CD4-positive, CD25-positive, alpha-beta regulatory T cell (primary cell): ENCODE measurements at regions not wholly inside any gene's neighbourhood (a gene's known extent, or its start where the extent isn't known, plus 50 kb on each side); places are given as distances from the start of the nearest gene placed in this dataset.
"Not testable (repeated sequence)": the region's sequence is repeated elsewhere in the genome, so short reads cannot be mapped to it uniquely, and the experiment has no call there.

Experiments
- ATAC-seq, 2 donors: fragments of 150-1000 bp; cut with Tn5 transposase; one replicate each; pipeline ENCODE4 v1.10.0; 2021; ENCODE audit warnings: low read depth in 2 of 2, moderate number of reproducible peaks in 2 of 2, moderate library complexity in 1 of 2
- DNase-seq, 3 donors: peaks; one replicate each; pipeline versions ENCODE4 v3.0.0 to v3.0.0-alpha.2; 2012 to 2022; ENCODE audit warnings: mixed read lengths in 1 of 3
- H3K27ac ChIP-seq: one replicate; pipeline ENCODE4 v1.7.0; 2013; ENCODE audit warnings: mild to moderate bottlenecking, low read length; ENCODE audit not compliant: insufficient read depth, poor library complexity, severe bottlenecking
- H3K27me3 ChIP-seq: one replicate; pipeline ENCODE4 v1.7.0; 2013; ENCODE audit warnings: low read length; ENCODE audit not compliant: control insufficient read depth, insufficient read depth
- H3K36me3 ChIP-seq: one replicate; pipeline ENCODE4 v1.7.0; 2013; ENCODE audit warnings: mild to moderate bottlenecking, low read length, moderate library complexity; ENCODE audit not compliant: control insufficient read depth, insufficient read depth
- H3K4me1 ChIP-seq: 2 replicates; pipeline ENCODE4 v1.7.0; 2013; ENCODE audit warnings: mild to moderate bottlenecking, low read length; ENCODE audit not compliant: insufficient read depth, control insufficient read depth, poor library complexity, severe bottlenecking
- H3K4me3 ChIP-seq: one replicate; pipeline ENCODE4 v1.7.0; 2013; ENCODE audit warnings: low read depth, mild to moderate bottlenecking, low read length, moderate library complexity
- H3K9me3 ChIP-seq, 2 experiments: 1 replicate in 1 of 2; 2 replicates in 1 of 2; pipeline ENCODE4 v1.7.0; 2013; ENCODE audit warnings: low read length in 2 of 2, mild to moderate bottlenecking in 1 of 2, moderate library complexity in 1 of 2; ENCODE audit not compliant: control insufficient read depth in 2 of 2
- H3K27ac Mint-ChIP-seq, 3 donors: one replicate each; pipeline ENCODE4 v1.8.0; 2020 to 2022; ENCODE audit warnings: mild to moderate bottlenecking in 3 of 3, mixed read lengths in 3 of 3, moderate library complexity in 2 of 3
- H3K27me3 Mint-ChIP-seq: one replicate; pipeline ENCODE4 v1.8.0; 2022; ENCODE audit warnings: mild to moderate bottlenecking, mixed read lengths
- H3K36me3 Mint-ChIP-seq: one replicate; pipeline ENCODE4 v1.8.0; 2020; ENCODE audit warnings: mixed read lengths
- H3K4me1 Mint-ChIP-seq, 4 donors: one replicate each; pipeline ENCODE4 v1.8.0; 2020 to 2022; ENCODE audit warnings: mixed read lengths in 4 of 4, mild to moderate bottlenecking in 1 of 4
- H3K4me3 Mint-ChIP-seq, 4 donors: one replicate each; pipeline ENCODE4 v1.8.0; 2020 to 2022; ENCODE audit warnings: mild to moderate bottlenecking in 4 of 4, mixed read lengths in 4 of 4, moderate library complexity in 3 of 4
- H3K9me3 Mint-ChIP-seq, 7 donors: one replicate each; pipeline ENCODE4 v1.8.0; 2020 to 2022; ENCODE audit warnings: mixed read lengths in 7 of 7, mild to moderate bottlenecking in 3 of 7, moderate library complexity in 2 of 7

DNA sequence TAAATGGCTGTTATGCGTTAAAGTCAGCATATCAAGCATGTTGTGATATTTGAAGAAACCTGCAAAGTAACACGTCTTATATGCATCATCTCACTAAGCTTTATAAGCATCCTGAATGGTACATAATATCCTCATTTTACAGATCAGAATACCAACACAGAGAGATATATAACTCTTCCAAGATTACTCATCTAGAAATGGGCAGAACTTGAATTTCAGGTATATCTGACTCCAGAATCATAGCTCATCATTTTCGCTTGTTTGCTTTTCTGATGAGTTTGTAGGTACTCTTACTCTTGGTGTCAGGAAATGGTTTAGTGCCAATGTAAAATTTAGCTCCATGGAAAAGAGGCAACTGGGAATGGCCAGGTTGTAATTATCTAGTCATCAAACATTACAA, 232.3 kb upstream of the ANKH start:
- H3K27ac Mint-ChIP-seq: peak overlapping the region in 2 of 3 donors; percentile 23 to 64
- no peak overlapping the region for H3K4me3 Mint-ChIP-seq
- peaks cover 0 to 24% (median 8%) of the 10 kb centered on the region in 4 donors for H3K4me1 Mint-ChIP-seq
- no peaks in the 10 kb centered on the region for H3K36me3 Mint-ChIP-seq
- no peaks in the 10 kb centered on the region for H3K27me3 ChIP-seq
- peaks cover 3% of the 10 kb centered on the region for H3K4me1 ChIP-seq
- peaks cover 0 to 19% (median 0%) of the 10 kb centered on the region in 7 donors for H3K9me3 Mint-ChIP-seq
- no peak for ATAC-seq
- no peak overlapping the region for H3K27ac ChIP-seq
- H3K27me3 Mint-ChIP-seq: no peaks in the 10 kb centered on the region
- no peaks in the 10 kb centered on the region for H3K9me3 ChIP-seq
- no peaks in the 10 kb centered on the region for H3K36me3 ChIP-seq
- DNase-seq: no peak
- H3K4me3 ChIP-seq: no peak overlapping the region

DNA sequence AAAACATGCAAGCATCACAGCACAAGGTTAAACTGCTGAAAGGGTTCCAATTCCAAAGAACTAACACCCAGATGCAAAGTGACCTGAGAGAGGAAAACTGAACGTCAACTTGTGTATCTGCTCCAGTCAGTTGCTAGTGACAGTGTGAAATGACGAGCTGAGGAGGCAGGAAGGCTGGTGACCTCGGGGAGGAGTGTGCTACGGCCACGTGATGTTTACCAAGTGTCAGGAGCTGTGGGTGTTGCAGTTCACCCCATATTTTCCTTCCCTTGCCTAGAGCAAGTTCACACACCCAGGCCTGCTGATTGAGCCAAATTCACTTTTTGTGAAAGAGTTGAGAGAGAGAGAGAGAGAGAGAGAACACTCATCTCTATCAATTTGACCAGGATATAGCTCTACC, 231.6 kb upstream of the ANKH start:
- H3K4me3 Mint-ChIP-seq: peak overlapping the region in 1 of 4 donors; percentile 37
- H3K27me3 Mint-ChIP-seq: no peaks in the 10 kb centered on the region
- no peak overlapping the region for H3K4me3 ChIP-seq
- H3K9me3 Mint-ChIP-seq: peaks cover 0 to 23% (median 0%) of the 10 kb centered on the region in 7 donors
- H3K27me3 ChIP-seq: no peaks in the 10 kb centered on the region
- no peaks in the 10 kb centered on the region for H3K36me3 ChIP-seq
- H3K27ac Mint-ChIP-seq: peak overlapping the region; percentile 3 to 90 (median 23)
- H3K27ac ChIP-seq: no peak overlapping the region
- no peaks in the 10 kb centered on the region for H3K36me3 Mint-ChIP-seq
- peak in 1 of 2 donors; percentile 52 for ATAC-seq
- peaks cover 0 to 24% (median 8%) of the 10 kb centered on the region in 4 donors for H3K4me1 Mint-ChIP-seq
- peaks cover 3% of the 10 kb centered on the region for H3K4me1 ChIP-seq
- peak in 2 of 3 donors; percentile 13 to 44 for DNase-seq
- H3K9me3 ChIP-seq: no peaks in the 10 kb centered on the region

DNA sequence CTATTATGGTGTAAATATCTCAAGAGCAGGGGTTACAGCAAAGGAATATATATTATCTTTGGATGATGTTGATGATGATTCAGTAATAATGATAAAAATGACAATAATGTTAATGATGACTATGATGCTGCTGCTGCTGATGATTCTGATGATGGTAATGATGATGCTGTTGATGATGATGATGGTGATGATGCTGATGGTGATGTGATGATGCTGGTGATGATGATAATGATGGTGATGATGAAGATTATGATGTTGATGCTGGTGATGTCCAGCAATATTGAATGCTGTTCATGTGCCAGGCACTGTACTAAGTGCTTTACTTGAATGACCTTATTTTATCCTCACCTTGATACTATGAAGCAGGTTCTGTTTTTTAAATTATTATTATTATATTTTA, 226.0 kb upstream of the ANKH start:
- DNase-seq (no peak), ATAC-seq (no peak)
- H3K9me3 Mint-ChIP-seq: peaks cover 0 to 34% (median 2%) of the 10 kb centered on the region in 7 donors
- Histone ChIP-seq H3K36me3 (no peaks in the 10 kb centered on the region), H3K9me3 (no peaks in the 10 kb centered on the region), H3K27ac (no peak overlapping the region), H3K27me3 (no peaks in the 10 kb centered on the region), H3K4me3 (no peak overlapping the region), H3K4me1 (no peaks in the 10 kb centered on the region)
- no peaks in the 10 kb centered on the region for H3K36me3 Mint-ChIP-seq
- no peak overlapping the region for H3K4me3 Mint-ChIP-seq
- no peaks in the 10 kb centered on the region for H3K4me1 Mint-ChIP-seq
- no peak overlapping the region for H3K27ac Mint-ChIP-seq
- H3K27me3 Mint-ChIP-seq: no peaks in the 10 kb centered on the region

DNA sequence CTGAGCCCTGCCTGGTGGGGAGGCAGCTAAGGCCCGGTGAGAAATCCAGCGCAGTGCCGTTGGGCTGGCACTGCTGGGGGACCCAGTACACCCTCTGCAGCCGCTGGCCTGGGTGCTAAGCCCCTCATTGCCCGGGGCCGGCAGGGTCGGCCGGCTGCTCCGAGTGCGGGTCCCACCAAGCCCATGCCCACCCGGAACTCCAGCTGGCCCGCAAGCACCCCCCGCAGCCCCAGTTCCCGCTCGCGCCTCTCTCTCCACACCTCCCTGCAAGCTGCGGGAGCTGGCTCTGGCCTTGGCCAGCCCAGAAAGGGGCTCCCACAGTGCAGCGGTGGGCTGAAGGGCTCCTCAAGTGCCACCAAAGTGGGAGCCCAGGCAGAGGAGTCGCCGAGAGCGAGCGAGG, 225.1 kb upstream of the ANKH start:
- ATAC-seq, H3K36me3 ChIP-seq, H3K9me3 ChIP-seq, H3K4me1 ChIP-seq, H3K4me3 ChIP-seq, H3K27me3 ChIP-seq, H3K27me3 Mint-ChIP-seq, DNase-seq, H3K4me3 Mint-ChIP-seq, H3K27ac Mint-ChIP-seq, H3K4me1 Mint-ChIP-seq, H3K36me3 Mint-ChIP-seq, H3K27ac ChIP-seq: not testable (repeated sequence)
- peaks cover 0 to 34% (median 2%) of the 10 kb centered on the region in 7 donors for H3K9me3 Mint-ChIP-seq

DNA sequence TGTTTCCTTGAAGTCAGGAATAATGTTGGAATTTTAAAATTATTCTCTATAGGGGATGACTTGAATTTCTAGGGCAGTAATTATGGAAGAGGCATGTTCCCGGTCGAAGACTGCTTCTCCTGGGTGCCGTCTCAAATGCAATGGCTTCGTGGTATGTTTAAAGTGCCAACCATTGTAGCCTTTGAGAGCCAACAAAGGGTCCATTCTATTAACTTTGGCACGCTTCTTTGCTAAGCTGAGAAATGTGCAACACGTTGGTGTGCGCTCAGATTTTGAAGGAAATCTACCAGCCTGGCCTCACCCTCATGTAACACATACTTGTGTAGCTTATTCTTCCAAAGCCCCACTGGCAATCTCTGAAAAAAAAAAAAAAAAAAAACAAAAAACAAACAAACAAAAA, 221.2 kb upstream of the ANKH start:
- no peak overlapping the region for H3K4me3 Mint-ChIP-seq
- peaks cover 4% of the 10 kb centered on the region for H3K27me3 Mint-ChIP-seq
- Histone ChIP-seq H3K27ac (no peak overlapping the region), H3K4me1 (no peaks in the 10 kb centered on the region), H3K9me3 (no peaks in the 10 kb centered on the region), H3K4me3 (no peak overlapping the region), H3K27me3 (no peaks in the 10 kb centered on the region), H3K36me3 (no peaks in the 10 kb centered on the region)
- DNase-seq (no peak), ATAC-seq (no peak)
- peaks cover 2 to 14% (median 4%) of the 10 kb centered on the region in 7 donors for H3K9me3 Mint-ChIP-seq
- no peaks in the 10 kb centered on the region for H3K4me1 Mint-ChIP-seq
- peaks cover 5% of the 10 kb centered on the region for H3K36me3 Mint-ChIP-seq
- H3K27ac Mint-ChIP-seq: no peak overlapping the region

DNA sequence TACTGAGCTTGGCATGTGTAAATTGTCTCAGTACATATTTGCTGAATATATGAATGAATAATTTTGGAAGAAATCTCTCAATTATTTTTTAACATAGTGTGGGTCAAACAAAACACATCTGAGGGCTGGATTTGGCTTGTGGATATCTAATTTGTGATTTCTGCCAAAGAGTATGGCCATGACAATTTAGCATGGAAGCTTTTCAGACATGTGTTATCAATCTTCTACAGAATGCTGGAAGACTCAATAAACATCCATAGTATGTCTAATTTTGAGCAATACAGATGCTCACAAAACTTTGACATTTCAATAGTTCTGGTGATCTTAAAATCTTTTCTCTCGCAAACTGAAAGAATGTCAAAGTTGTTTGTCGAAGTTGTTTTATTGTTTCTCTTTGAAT, 214.1 kb upstream of the ANKH start:
- Mint-ChIP-seq H3K36me3 (peaks cover 5% of the 10 kb centered on the region), H3K9me3 (peaks cover 0 to 8% (median 4%) of the 10 kb centered on the region in 7 donors)

DNA sequence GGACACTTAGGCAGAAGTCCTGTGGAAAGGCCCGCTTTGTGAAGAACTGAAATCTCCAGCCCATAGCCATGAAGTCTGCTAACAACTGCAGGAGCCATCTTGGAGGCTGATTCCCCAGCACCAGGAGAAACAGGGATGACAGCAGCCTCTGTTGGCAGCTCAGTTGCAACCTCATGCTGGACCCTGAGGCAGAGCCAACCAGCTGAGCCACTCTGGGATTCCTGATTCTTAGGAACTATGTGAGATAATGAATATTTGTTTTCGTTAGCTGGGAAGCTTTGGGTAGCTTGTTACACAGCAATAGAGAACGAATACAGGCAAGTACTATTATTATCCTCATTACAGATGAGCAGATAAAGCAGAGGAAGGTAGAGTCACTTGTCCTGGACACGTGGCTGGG, 210.5 kb upstream of the ANKH start:
- Histone ChIP-seq H3K36me3 (no peaks in the 10 kb centered on the region), H3K4me1 (no peaks in the 10 kb centered on the region), H3K27ac (no peak overlapping the region), H3K9me3 (no peaks in the 10 kb centered on the region), H3K27me3 (no peaks in the 10 kb centered on the region), H3K4me3 (no peak overlapping the region)
- DNase-seq (no peak), ATAC-seq (no peak)
- Mint-ChIP-seq H3K36me3 (no peaks in the 10 kb centered on the region), H3K27ac (no peak overlapping the region), H3K9me3 (peaks cover 0 to 6% (median 4%) of the 10 kb centered on the region in 7 donors), H3K4me1 (no peaks in the 10 kb centered on the region), H3K27me3 (peaks cover 4% of the 10 kb centered on the region), H3K4me3 (no peak overlapping the region)

More for the DNA sequence above, 214.1 kb upstream of the ANKH start:
- H3K27me3 Mint-ChIP-seq: peaks cover 8% of the 10 kb centered on the region
- Histone ChIP-seq H3K27me3 (no peaks in the 10 kb centered on the region), H3K36me3 (no peaks in the 10 kb centered on the region), H3K27ac (no peak overlapping the region), H3K4me1 (no peaks in the 10 kb centered on the region), H3K4me3 (no peak overlapping the region), H3K9me3 (no peaks in the 10 kb centered on the region)
- DNase-seq (no peak), ATAC-seq (no peak)
- H3K4me1 Mint-ChIP-seq: no peaks in the 10 kb centered on the region
- no peak overlapping the region for H3K27ac Mint-ChIP-seq
- no peak overlapping the region for H3K4me3 Mint-ChIP-seq

DNA sequence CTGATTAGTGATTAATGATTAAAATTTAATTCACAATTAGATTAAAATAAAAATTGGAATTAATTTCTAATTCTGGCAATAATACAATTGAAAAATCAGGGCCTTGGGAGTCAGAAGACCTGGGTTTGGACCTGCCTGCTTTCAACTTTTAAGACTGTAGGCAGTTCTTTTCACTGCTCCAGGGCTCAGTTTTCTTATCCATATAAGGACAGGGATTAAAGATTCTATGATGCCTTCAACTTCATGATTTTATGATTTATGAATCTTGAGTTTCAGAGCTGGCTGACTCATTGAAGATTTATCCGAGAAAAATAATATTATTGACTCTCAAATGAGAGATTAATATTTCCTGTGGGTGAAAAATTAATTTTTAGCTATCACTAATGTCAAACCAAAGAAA, 208.6 kb upstream of the ANKH start:
- H3K9me3 ChIP-seq: no peaks in the 10 kb centered on the region
- Mint-ChIP-seq H3K27me3 (peaks cover 9% of the 10 kb centered on the region), H3K4me1 (no peaks in the 10 kb centered on the region), H3K27ac (no peak overlapping the region), H3K9me3 (peaks cover 0 to 6% (median 4%) of the 10 kb centered on the region in 7 donors), H3K36me3 (no peaks in the 10 kb centered on the region), H3K4me3 (no peak overlapping the region)
- no peak overlapping the region for H3K27ac ChIP-seq
- DNase-seq (no peak), ATAC-seq (no peak)
- H3K36me3 ChIP-seq: no peaks in the 10 kb centered on the region
- no peak overlapping the region for H3K4me3 ChIP-seq
- H3K27me3 ChIP-seq: no peaks in the 10 kb centered on the region
- H3K4me1 ChIP-seq: no peaks in the 10 kb centered on the region
